SU-DHL-6 (cell line): ENCODE measurements at regions not wholly inside any gene's neighbourhood (a gene's known extent, or its start where the extent isn't known, plus 50 kb on each side); places are given as distances from the start of the nearest gene placed in this dataset.

Experiments used
- CTCF ChIP-seq: fragments of 200-600 bp; sonication (generic); IDR thresholded peaks from one replicate; pipeline ENCODE4 v1.5.1; 2017; ENCODE audit warnings: antibody characterized with exemption, mild to moderate bottlenecking, low read length, moderate library complexity; ENCODE audit not compliant: insufficient read depth, poor library complexity, severe bottlenecking
- EZH2phosphoT487 ChIP-seq: fragments of 200-600 bp; sonication (generic), shearing (Covaris generic); conservative IDR thresholded peaks from 2 replicates; pipeline ENCODE4 v1.6.1; 2018; ENCODE audit warnings: mild to moderate bottlenecking, antibody characterized with exemption, low read length, moderate library complexity, mixed read lengths

- TF ChIP-seq CTCF (no peak), EZH2phosphoT487 (no peak)
These were observed 59.2 kb upstream of the KIRREL3 start for GRCh38 chr11:127059750-127060149.
